IMR-90 (cell line): ENCODE measurements at regions not wholly inside any gene's neighbourhood (a gene's known extent, or its start where the extent isn't known, plus 50 kb on each side); places are given as distances from the start of the nearest gene placed in this dataset.
A peak's percentile ranks its signal among the peaks of the same experiment; 100 is the strongest.

Source experiments
- ATAC-seq: fragments of 200-7000 bp; cut with Tn5 transposase; 2 replicates; pipeline ENCODE4 v1.9.1; 2020; ENCODE audit warnings: low read depth, mild to moderate bottlenecking, moderate library complexity
- BruUV-seq: library from RNA; stranded (reverse); fragments of 400-500 nt; replicated peaks from 2 replicates; lab custom pipeline; 2021; lab: Mats Ljungman, UMichigan
- CTCF ChIA-PET: fragments of 300-600 bp; formaldehyde crosslinking; extraction: SDS; loops from one replicate; lab custom pipeline; 2021; ENCODE audit warnings: antibody characterized with exemption; lab: Yijun Ruan, JAX
- POLR2A ChIA-PET: fragments of 300-600 bp; sonication (Branson Sonifier 250); formaldehyde crosslinking; loops from one replicate; lab custom pipeline; 2022; ENCODE audit warnings: antibody characterized with exemption; ENCODE audit not compliant: unreplicated experiment; lab: Charles Lee
- DNase-seq: peaks from one replicate; pipeline ENCODE4 v3.0.0; 2013
- H2AFZ ChIP-seq: replicated peaks from 2 replicates; pipeline ENCODE3; 2013; ENCODE audit warnings: low read length, mild to moderate bottlenecking; ENCODE audit not compliant: poor library complexity
- H2AK5ac ChIP-seq: 2 replicates; pipeline ENCODE4 v1.6.1; 2013; ENCODE audit warnings: low read depth, low read length, inconsistent platforms
- H2AK9ac ChIP-seq: replicated peaks from 2 replicates; pipeline ENCODE3; 2013; ENCODE audit warnings: mild to moderate bottlenecking, low read depth, low read length, moderate library complexity; ENCODE audit not compliant: poor library complexity
- H2BK120ac ChIP-seq: 2 replicates; pipeline ENCODE4 v1.6.1; 2013; ENCODE audit warnings: low read depth, low read length, inconsistent platforms
- H2BK15ac ChIP-seq: 3 replicates; pipeline ENCODE4 v1.6.1; 2013; ENCODE audit warnings: low read depth, low read length, inconsistent platforms
- H2BK20ac ChIP-seq: 2 replicates; pipeline ENCODE4 v1.6.1; 2013; ENCODE audit warnings: low read depth, mild to moderate bottlenecking, inconsistent platforms, low read length, moderate library complexity
- H2BK5ac ChIP-seq: 2 replicates; pipeline ENCODE4 v1.6.1; 2013; ENCODE audit warnings: mild to moderate bottlenecking, low read depth, low read length, inconsistent platforms; ENCODE audit not compliant: poor library complexity, severe bottlenecking
- H3K14ac ChIP-seq: replicated peaks from 2 replicates; pipeline ENCODE4 v1.6.1; 2013; ENCODE audit warnings: low read depth, low read length, inconsistent platforms
- H3K18ac ChIP-seq: 2 replicates; pipeline ENCODE4 v1.6.1; 2013; ENCODE audit warnings: low read depth, low read length, control low read depth
- H3K23ac ChIP-seq: 2 replicates; pipeline ENCODE4 v1.6.1; 2013; ENCODE audit warnings: low read depth, low read length, inconsistent platforms
- H3K27ac ChIP-seq: 2 replicates; pipeline ENCODE4 v1.5.1; 2013; ENCODE audit warnings: mild to moderate bottlenecking, control low read depth, low read length; ENCODE audit not compliant: insufficient read depth
- H3K27me3 ChIP-seq: 2 replicates; pipeline ENCODE4 v1.6.1; 2013; ENCODE audit warnings: low read length; ENCODE audit not compliant: control insufficient read depth, insufficient read depth
- H3K36me3 ChIP-seq: 2 replicates; pipeline ENCODE4 v1.6.1; 2013; ENCODE audit warnings: low read length, mixed read lengths; ENCODE audit not compliant: control insufficient read depth, insufficient read depth
- H3K4ac ChIP-seq: 2 replicates; pipeline ENCODE4 v1.6.1; 2013; ENCODE audit warnings: low read depth, low read length, inconsistent platforms
- H3K4me1 ChIP-seq: 2 replicates; pipeline ENCODE4 v1.6.1; 2013; ENCODE audit warnings: low read length, mixed read lengths; ENCODE audit not compliant: control insufficient read depth, insufficient read depth
- H3K4me2 ChIP-seq: 2 replicates; pipeline ENCODE4 v1.6.1; 2013; ENCODE audit warnings: low read depth, mild to moderate bottlenecking, control low read depth, low read length, moderate library complexity
- H3K4me3 ChIP-seq: 2 replicates; pipeline ENCODE4 v1.5.1; 2013; ENCODE audit warnings: low read depth, mild to moderate bottlenecking, control low read depth, low read length, moderate library complexity; ENCODE audit not compliant: insufficient read depth
- H3K56ac ChIP-seq: 2 replicates; pipeline ENCODE4 v1.6.1; 2013; ENCODE audit warnings: low read length, inconsistent platforms; ENCODE audit not compliant: insufficient read depth; ENCODE audit errors: extremely low read depth
- H3K79me1 ChIP-seq, 2 experiments: 2 replicates each; pipeline ENCODE4 v1.6.1; 2013; ENCODE audit warnings: low read length in 2 of 2, inconsistent platforms in 1 of 2, low read depth in 1 of 2
- H3K9ac ChIP-seq: 2 replicates; pipeline ENCODE4 v1.6.1; 2013; ENCODE audit warnings: low read depth, low read length, control low read depth
- H3K9me1 ChIP-seq: 2 replicates; pipeline ENCODE4 v1.6.1; 2013; ENCODE audit warnings: low read length, inconsistent platforms; ENCODE audit not compliant: insufficient read depth
- H3K9me3 ChIP-seq: 2 replicates; pipeline ENCODE4 v1.6.1; 2013; ENCODE audit warnings: low read length; ENCODE audit not compliant: control insufficient read depth, insufficient read depth
- H4K20me1 ChIP-seq: 2 replicates; pipeline ENCODE4 v1.6.1; 2013; ENCODE audit warnings: low read length, inconsistent platforms; ENCODE audit not compliant: insufficient read depth
- H4K5ac ChIP-seq: 2 replicates; pipeline ENCODE4 v1.6.1; 2013; ENCODE audit warnings: mild to moderate bottlenecking, low read depth, low read length, control low read depth
- H4K8ac ChIP-seq, 2 experiments: 2 replicates each; pipeline ENCODE4 v1.6.1; 2013; ENCODE audit warnings: low read depth in 2 of 2, low read length in 2 of 2, control low read depth in 1 of 2, inconsistent platforms in 1 of 2
- H4K91ac ChIP-seq: 2 replicates; pipeline ENCODE4 v1.6.1; 2013; ENCODE audit warnings: low read depth, low read length, inconsistent platforms; ENCODE audit not compliant: insufficient read depth
- CEBPB ChIP-seq: IDR thresholded peaks from 2 replicates; pipeline ENCODE4 v1.6.1; 2012; ENCODE audit warnings: low read depth, low read length, improper control_type of control experiment
- CHD1 ChIP-seq: IDR thresholded peaks from 2 replicates; pipeline ENCODE4 v1.6.1; 2012; ENCODE audit warnings: low read depth, low read length, improper control_type of control experiment
- ELK1 ChIP-seq: fragments of 150-350 bp; IDR thresholded peaks from 2 replicates; pipeline ENCODE4 v1.6.1; 2016; ENCODE audit warnings: low read depth, mild to moderate bottlenecking, low read length, moderate library complexity, borderline replicate concordance
- FOS ChIP-seq: fragments of 150-350 bp; IDR thresholded peaks from 2 replicates; pipeline ENCODE4 v1.6.1; 2016; ENCODE audit warnings: low read depth, low read length
- MAZ ChIP-seq: IDR thresholded peaks from 2 replicates; pipeline ENCODE4 v1.6.1; 2012; ENCODE audit warnings: low read depth, mild to moderate bottlenecking, low read length, improper control_type of control experiment, moderate library complexity, borderline replicate concordance
- MXI1 ChIP-seq: IDR thresholded peaks from 2 replicates; pipeline ENCODE4 v1.6.1; 2012; ENCODE audit warnings: low read depth, mild to moderate bottlenecking, low read length, moderate library complexity, borderline replicate concordance
- NFE2L2 ChIP-seq: fragments of 150-350 bp; IDR thresholded peaks from 2 replicates; pipeline ENCODE4 v1.6.1; 2016; ENCODE audit warnings: low read depth, mild to moderate bottlenecking, low read length
- RAD21 ChIP-seq: IDR thresholded peaks from 2 replicates; pipeline ENCODE4 v1.6.1; 2012; ENCODE audit warnings: low read length, improper control_type of control experiment
- RCOR1 ChIP-seq: IDR thresholded peaks from 2 replicates; pipeline ENCODE4 v1.6.1; 2012; ENCODE audit warnings: mild to moderate bottlenecking, low read length, improper control_type of control experiment; ENCODE audit not compliant: insufficient replicate concordance
- USF2 ChIP-seq: fragments of 150-350 bp; IDR thresholded peaks from 2 replicates; pipeline ENCODE4 v1.6.1; 2017; ENCODE audit warnings: mild to moderate bottlenecking, antibody characterized with exemption, low read length, low read depth
- WGBS, 2 experiments: methylation state at CpG; one replicate each; pipeline versions ENCODE4 v1.1.5 to v1.1.7; 2013; ENCODE audit warnings: missing lambda C conversion rate in 2 of 2; ENCODE audit not compliant: insufficient read length in 1 of 2; ENCODE audit errors: extremely low coverage in 2 of 2; 5-methylcytosine and 5-hydroxymethylcytosine counted together
- dilution Hi-C: fragments of 300-500 bp; cut with HindIII; formaldehyde crosslinking; loops from one replicate; pipeline ENCODE4 v1.14.3; 2018; ENCODE audit warnings: low sequenced_read_pairs; ENCODE audit not compliant: unreplicated experiment
- in situ Hi-C: fragments of 300-500 bp; cut with MboI; formaldehyde crosslinking; loops from 3 replicates; pipeline ENCODE4 v1.14.3; 2019; ENCODE audit warnings: low sequenced_read_pairs, inconsistent platforms, mixed read lengths
- intact Hi-C: fragments of 100-400 bp; cut with micrococcal nuclease; formaldehyde crosslinking; loops from 2 replicates; pipeline ENCODE4 v1.10.0; 2022

- TF ChIP-seq CEBPB: no peak
- TF ChIP-seq FOS: no peak
- TF ChIP-seq NFE2L2: no peak
- no peak for TF ChIP-seq RCOR1
Measured at GRCh38 chr10:31129880-31130405, 98.3 kb upstream of the ZNF438 start (continued).

GRCh38 chr10:31130406-31130805 is 98.7 kb upstream of the ZNF438 start:
- H2AK5ac ChIP-seq: peak overlapping the region; percentile 82
- H2BK15ac ChIP-seq: peak overlapping the region; percentile 72; the same call in 2 of the 3 replicates
- H3K4ac ChIP-seq: peak overlapping the region; percentile 79
- no peaks in the 10 kb centered on the region for H4K20me1 ChIP-seq
- H3K9me1 ChIP-seq: peaks cover 25% of the 10 kb centered on the region
- H3K4me3 ChIP-seq: no peak overlapping the region
- intact Hi-C loops: loop anchor here (5.0 to 10.0 kb wide), 2 partner anchors 98 to 376 kb away; partner anchors contain the start of gene ZNF438
- H4K8ac ChIP-seq: peak overlapping the region; percentile 32 to 85; a peak in 2 of 4 replicates
- ATAC-seq: no peak
- H2BK20ac ChIP-seq: peak overlapping the region; percentile 89
- H3K36me3 ChIP-seq: no peaks in the 10 kb centered on the region
- dilution Hi-C loops: no loop called here
- no peaks in the 10 kb centered on the region for H3K27me3 ChIP-seq
- H4K5ac ChIP-seq: peak overlapping the region; percentile 36; the same call in 1 of the 2 replicates
- no peak overlapping the region for H2AFZ ChIP-seq
- H3K9ac ChIP-seq: no peak overlapping the region
- H3K79me1 ChIP-seq: peaks cover 6 to 22% of the 10 kb centered on the region in 2 experiments; a peak in 3 of 4 replicates
- H2AK9ac ChIP-seq: no peak overlapping the region
- ChIA-PET POLR2A (interaction anchor here (1.2 kb wide), 1 partner anchor 346 kb away, joined by 4 read pairs; no protein-coding TSS in a partner anchor), CTCF (no interaction called here)
- no peak overlapping the region for H3K4me2 ChIP-seq
- no peaks in the 10 kb centered on the region for H3K9me3 ChIP-seq
- no peak for DNase-seq
- peak overlapping the region; percentile 46 for H2BK5ac ChIP-seq
- TF ChIP-seq RCOR1 (no peak), MAZ (no peak), USF2 (no peak), RAD21 (no peak), MXI1 (no peak), ELK1 (no peak), CHD1 (no peak)
- H3K14ac ChIP-seq: peak overlapping the region; percentile 30
- H2BK120ac ChIP-seq: peak overlapping the region; percentile 82
- BruUV-seq: no TSS peak
- peak overlapping the region; percentile 69 for H3K18ac ChIP-seq
- in situ Hi-C loops: loop anchor here (10.0 kb wide), 1 partner anchor 346 kb away; no protein-coding TSS in a partner anchor
- H4K91ac ChIP-seq: peak overlapping the region; percentile 82
- no peak overlapping the region for H3K23ac ChIP-seq
- no CpG with 5 or more reads among the region's 1 CpG for WGBS, 2 experiments
- peak overlapping the region; percentile 56; the same call in 1 of the 2 replicates for H3K27ac ChIP-seq
- peaks cover 25% of the 10 kb centered on the region for H3K4me1 ChIP-seq
- H3K56ac ChIP-seq: no peak overlapping the region
